Fibroblast of lung (primary cell): ENCODE measurements at regions not wholly inside any gene's neighbourhood (a gene's known extent, or its start where the extent isn't known, plus 50 kb on each side); places are given as distances from the start of the nearest gene placed in this dataset.

ENCODE experiments used
- DNase-seq, 2 donors: peaks; one replicate each; pipeline versions ENCODE4 v3.0.0 to v3.0.0-alpha.2; 2010; ENCODE audit warnings: low read depth in 2 of 2
- H2AFZ ChIP-seq: 2 replicates; pipeline ENCODE4 v1.5.1; 2012; ENCODE audit warnings: low read length, control low read depth, inconsistent platforms
- H3K27ac ChIP-seq: 2 replicates; pipeline ENCODE4 v1.5.1; 2011; ENCODE audit warnings: low read length, control low read depth; ENCODE audit not compliant: insufficient read depth
- H3K27me3 ChIP-seq: 2 replicates; pipeline ENCODE4 v1.5.1; 2011; ENCODE audit warnings: mild to moderate bottlenecking, low read length; ENCODE audit not compliant: control insufficient read depth, insufficient read depth
- H3K36me3 ChIP-seq: 2 replicates; pipeline ENCODE4 v1.5.1; 2011; ENCODE audit warnings: low read length; ENCODE audit not compliant: control insufficient read depth, insufficient read depth
- H3K4me1 ChIP-seq: 2 replicates; pipeline ENCODE4 v1.5.1; 2011; ENCODE audit warnings: low read length; ENCODE audit not compliant: control insufficient read depth, insufficient read depth; ENCODE audit errors: extremely low read depth
- H3K4me2 ChIP-seq: 2 replicates; pipeline ENCODE4 v1.5.1; 2011; ENCODE audit warnings: low read length, control low read depth; ENCODE audit not compliant: insufficient read depth; ENCODE audit errors: extremely low read depth
- H3K4me3 ChIP-seq, 4 experiments: fragments of 200-600 bp in 1 of 4; sonication (generic) in 1 of 4; replicated peaks in 1 of 4; 2 replicates each; pipeline ENCODE4 v1.5.1; 2011 to 2016; ENCODE audit warnings: low read length in 4 of 4, low read depth in 3 of 4, mild to moderate bottlenecking in 3 of 4, control low read depth in 2 of 4, inconsistent platforms in 1 of 4, mixed read lengths in 1 of 4; ENCODE audit not compliant: insufficient read depth in 1 of 4; ENCODE audit errors: control extremely low read depth in 1 of 4
- H3K79me2 ChIP-seq: 2 replicates; pipeline ENCODE4 v1.5.1; 2012; ENCODE audit warnings: mild to moderate bottlenecking, low read length, inconsistent platforms; ENCODE audit not compliant: control insufficient read depth, insufficient read depth
- H3K9ac ChIP-seq: 2 replicates; pipeline ENCODE4 v1.5.1; 2011; ENCODE audit warnings: mild to moderate bottlenecking, low read length, control low read depth; ENCODE audit not compliant: insufficient read depth
- H3K9me3 ChIP-seq: 2 replicates; pipeline ENCODE4 v1.5.1; 2012; ENCODE audit warnings: low read depth, low read length; ENCODE audit not compliant: control insufficient read depth, insufficient read depth
- H4K20me1 ChIP-seq: 2 replicates; pipeline ENCODE4 v1.5.1; 2011; ENCODE audit warnings: low read length; ENCODE audit not compliant: control insufficient read depth, insufficient read depth; ENCODE audit errors: extremely low read depth
- CTCF ChIP-seq, 2 donors: IDR thresholded peaks in 1 of 2; conservative IDR thresholded peaks in 1 of 2; 1 replicate in 1 of 2; 2 replicates in 1 of 2; pipeline ENCODE4 v1.5.1; 2011 to 2012; ENCODE audit warnings: low read length in 2 of 2, control low read depth in 1 of 2, inconsistent platforms in 1 of 2, low read depth in 1 of 2, mild to moderate bottlenecking in 1 of 2
- EZH2 ChIP-seq: IDR thresholded peaks from 2 replicates; pipeline ENCODE4 v1.5.1; 2012; ENCODE audit warnings: low read length, control low read depth, mild to moderate bottlenecking; ENCODE audit errors: missing control alignments

- H3K4me2 ChIP-seq: no peak overlapping the region
- H3K27ac ChIP-seq: no peak overlapping the region
- H3K4me1 ChIP-seq: no peaks in the 10 kb centered on the region
- H3K4me3 ChIP-seq: no peak overlapping the region
- H3K9me3 ChIP-seq: no peaks in the 10 kb centered on the region
- no peaks in the 10 kb centered on the region for H3K27me3 ChIP-seq
- H3K36me3 ChIP-seq: no peaks in the 10 kb centered on the region
- H4K20me1 ChIP-seq: no peaks in the 10 kb centered on the region
- no peak for TF ChIP-seq CTCF (conservative IDR thresholded peaks at IDR 0.05 in 1 of 2, IDR thresholded peaks at IDR 0.05 in 1 of 2; ENCODE audit: low read depth in 1 of 2, low read length in 2 of 2)
- TF ChIP-seq EZH2: no peak
- no peak for DNase-seq
- no peak overlapping the region for H2AFZ ChIP-seq
- H3K79me2 ChIP-seq: no peaks in the 10 kb centered on the region
- H3K9ac ChIP-seq: no peak overlapping the region
These were observed 563.5 kb downstream of the PTPRC start for GRCh38 chr1:199202331-199202730.

- no peak for DNase-seq
- Histone ChIP-seq H4K20me1 (no peaks in the 10 kb centered on the region), H3K79me2 (no peaks in the 10 kb centered on the region), H3K4me1 (no peaks in the 10 kb centered on the region), H3K27ac (no peak overlapping the region), H3K4me3 (no peak overlapping the region), H3K36me3 (no peaks in the 10 kb centered on the region), H2AFZ (no peak overlapping the region), H3K9ac (no peak overlapping the region), H3K9me3 (no peaks in the 10 kb centered on the region), H3K4me2 (no peak overlapping the region), H3K27me3 (no peaks in the 10 kb centered on the region)
- TF ChIP-seq CTCF (conservative IDR thresholded peaks at IDR 0.05 in 1 of 2, IDR thresholded peaks at IDR 0.05 in 1 of 2; ENCODE audit: low read depth in 1 of 2, low read length in 2 of 2): no peak
- TF ChIP-seq EZH2: no peak
These were observed 565.4 kb downstream of the PTPRC start for GRCh38 chr1:199204231-199204630.

GRCh38 chr1:199205740-199206441, 567.1 kb downstream of the PTPRC start:
- Histone ChIP-seq H3K9me3 (no peaks in the 10 kb centered on the region), H3K27me3 (no peaks in the 10 kb centered on the region), H4K20me1 (no peaks in the 10 kb centered on the region), H3K79me2 (no peaks in the 10 kb centered on the region), H3K27ac (no peak overlapping the region), H3K4me2 (no peak overlapping the region), H2AFZ (no peak overlapping the region), H3K4me1 (no peaks in the 10 kb centered on the region), H3K36me3 (no peaks in the 10 kb centered on the region), H3K9ac (no peak overlapping the region), H3K4me3 (no peak overlapping the region)
- DNase-seq: no peak
- no peak for TF ChIP-seq EZH2
- TF ChIP-seq CTCF (conservative IDR thresholded peaks at IDR 0.05 in 1 of 2, IDR thresholded peaks at IDR 0.05 in 1 of 2; ENCODE audit: low read depth in 1 of 2, low read length in 2 of 2): no peak
